ENCODE measurements at regions not wholly inside any gene's neighbourhood (a gene's known extent, or its start where the extent isn't known, plus 50 kb on each side); places are given as distances from the start of the nearest gene placed in this dataset.

- H3K9me3 ChIP-seq (ENCODE audit: control insufficient read depth in 4 of 4, low read length in 3 of 4), result no peaks in the 10 kb centered on the region
- H3K27ac ChIP-seq (ENCODE audit: low read depth in 1 of 2, low read length in 2 of 2), result no peak overlapping the region
- H3K36me3 ChIP-seq (ENCODE audit: control insufficient read depth in 4 of 4, insufficient read depth in 3 of 4, low read depth in 1 of 4, low read length in 3 of 4), result no peaks in the 10 kb centered on the region
- no peaks in the 10 kb centered on the region for H3K4me1 ChIP-seq (ENCODE audit: control insufficient read depth in 4 of 4, insufficient read depth in 4 of 4, low read length in 3 of 4)
- H3K4me3 ChIP-seq (ENCODE audit: low read depth in 1 of 3, low read length in 3 of 3), result no peak overlapping the region
- no peak overlapping the region for H3K9ac ChIP-seq (ENCODE audit: low read depth in 1 of 2, low read length in 2 of 2)
- WGBS, result 82% methylated on average over 10 of the region's 10 CpGs
- TF ChIP-seq HNF4G (IDR thresholded peaks at IDR 0.05), result no peak
- no peak for TF ChIP-seq SP1 (IDR thresholded peaks at IDR 0.05)
- TF ChIP-seq JUND (IDR thresholded peaks at IDR 0.05), result no peak
- no peak for TF ChIP-seq HNF4A (conservative IDR thresholded peaks at IDR 0.05)
- no peak for TF ChIP-seq FOXA1 (IDR thresholded peaks at IDR 0.05)
- TF ChIP-seq, protein P1, sequence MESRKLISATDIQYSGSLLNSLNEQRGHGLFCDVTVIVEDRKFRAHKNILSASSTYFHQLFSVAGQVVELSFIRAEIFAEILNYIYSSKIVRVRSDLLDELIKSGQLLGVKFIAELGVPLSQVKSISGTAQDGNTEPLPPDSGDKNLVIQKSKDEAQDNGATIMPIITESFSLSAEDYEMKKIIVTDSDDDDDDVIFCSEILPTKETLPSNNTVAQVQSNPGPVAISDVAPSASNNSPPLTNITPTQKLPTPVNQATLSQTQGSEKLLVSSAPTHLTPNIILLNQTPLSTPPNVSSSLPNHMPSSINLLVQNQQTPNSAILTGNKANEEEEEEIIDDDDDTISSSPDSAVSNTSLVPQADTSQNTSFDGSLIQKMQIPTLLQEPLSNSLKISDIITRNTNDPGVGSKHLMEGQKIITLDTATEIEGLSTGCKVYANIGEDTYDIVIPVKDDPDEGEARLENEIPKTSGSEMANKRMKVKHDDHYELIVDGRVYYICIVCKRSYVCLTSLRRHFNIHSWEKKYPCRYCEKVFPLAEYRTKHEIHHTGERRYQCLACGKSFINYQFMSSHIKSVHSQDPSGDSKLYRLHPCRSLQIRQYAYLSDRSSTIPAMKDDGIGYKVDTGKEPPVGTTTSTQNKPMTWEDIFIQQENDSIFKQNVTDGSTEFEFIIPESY (IDR thresholded peaks at IDR 0.05), result no peak
- no peak for DNase-seq (ENCODE audit: low spot score)
- no peaks in the 10 kb centered on the region for H3K27me3 ChIP-seq (ENCODE audit: control insufficient read depth in 4 of 4, insufficient read depth in 4 of 4, low read length in 3 of 4)
Observed at GRCh38 chr21:38997051-38997842, 186.0 kb downstream of the PSMG1 start.

- H3K4me1 ChIP-seq (ENCODE audit: control insufficient read depth in 4 of 4, insufficient read depth in 4 of 4, low read length in 3 of 4), result no peaks in the 10 kb centered on the region
Observed at GRCh38 chr21:38996355-38996754, 186.9 kb downstream of the PSMG1 start.

DNA sequence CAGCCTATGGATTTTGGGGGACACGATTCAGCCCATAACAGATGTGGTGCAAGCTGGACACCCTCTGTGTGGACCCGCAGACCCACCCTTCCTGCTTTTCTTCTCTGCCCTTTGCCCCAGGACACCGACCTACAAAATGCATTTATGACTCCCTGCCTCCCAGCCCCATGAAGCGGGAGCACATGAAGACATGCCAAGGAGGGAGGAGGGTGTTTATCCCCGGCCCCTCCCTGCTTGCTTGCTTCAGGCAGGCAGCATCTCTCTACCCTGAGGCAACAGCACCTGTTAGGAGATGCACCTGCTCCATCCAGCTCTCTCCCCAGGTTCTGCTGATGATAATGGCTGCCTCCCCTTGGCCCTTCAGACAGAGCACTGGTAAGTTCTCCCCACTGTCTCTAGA, 187.5 kb downstream of the PSMG1 start:
- Histone ChIP-seq H3K36me3 (ENCODE audit: control insufficient read depth in 4 of 4, insufficient read depth in 3 of 4, low read depth in 1 of 4, low read length in 3 of 4) (no peaks in the 10 kb centered on the region), H3K9me3 (ENCODE audit: control insufficient read depth in 4 of 4, low read length in 3 of 4) (no peaks in the 10 kb centered on the region), H3K9ac (ENCODE audit: low read depth in 1 of 2, low read length in 2 of 2) (no peak overlapping the region), H3K4me3 (ENCODE audit: low read depth in 1 of 3, low read length in 3 of 3) (no peak overlapping the region), H3K4me1 (ENCODE audit: control insufficient read depth in 4 of 4, insufficient read depth in 4 of 4, low read length in 3 of 4) (no peaks in the 10 kb centered on the region), H3K27ac (ENCODE audit: low read depth in 1 of 2, low read length in 2 of 2) (no peak overlapping the region), H3K27me3 (ENCODE audit: control insufficient read depth in 4 of 4, insufficient read depth in 4 of 4, low read length in 3 of 4) (no peaks in the 10 kb centered on the region)
- WGBS, result 77% methylated on average over 5 of the region's 5 CpGs
- no peak for DNase-seq (ENCODE audit: low spot score)
- no peak for TF ChIP-seq JUND (IDR thresholded peaks at IDR 0.05)
- TF ChIP-seq, protein P2, sequence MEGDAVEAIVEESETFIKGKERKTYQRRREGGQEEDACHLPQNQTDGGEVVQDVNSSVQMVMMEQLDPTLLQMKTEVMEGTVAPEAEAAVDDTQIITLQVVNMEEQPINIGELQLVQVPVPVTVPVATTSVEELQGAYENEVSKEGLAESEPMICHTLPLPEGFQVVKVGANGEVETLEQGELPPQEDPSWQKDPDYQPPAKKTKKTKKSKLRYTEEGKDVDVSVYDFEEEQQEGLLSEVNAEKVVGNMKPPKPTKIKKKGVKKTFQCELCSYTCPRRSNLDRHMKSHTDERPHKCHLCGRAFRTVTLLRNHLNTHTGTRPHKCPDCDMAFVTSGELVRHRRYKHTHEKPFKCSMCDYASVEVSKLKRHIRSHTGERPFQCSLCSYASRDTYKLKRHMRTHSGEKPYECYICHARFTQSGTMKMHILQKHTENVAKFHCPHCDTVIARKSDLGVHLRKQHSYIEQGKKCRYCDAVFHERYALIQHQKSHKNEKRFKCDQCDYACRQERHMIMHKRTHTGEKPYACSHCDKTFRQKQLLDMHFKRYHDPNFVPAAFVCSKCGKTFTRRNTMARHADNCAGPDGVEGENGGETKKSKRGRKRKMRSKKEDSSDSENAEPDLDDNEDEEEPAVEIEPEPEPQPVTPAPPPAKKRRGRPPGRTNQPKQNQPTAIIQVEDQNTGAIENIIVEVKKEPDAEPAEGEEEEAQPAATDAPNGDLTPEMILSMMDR (IDR thresholded peaks at IDR 0.05; ENCODE audit: low read depth, low read length, missing input control), result no peak
- TF ChIP-seq RXRA (IDR thresholded peaks at IDR 0.05), result no peak
- no peak for TF ChIP-seq RAD21 (IDR thresholded peaks at IDR 0.05)
- TF ChIP-seq, protein P3, sequence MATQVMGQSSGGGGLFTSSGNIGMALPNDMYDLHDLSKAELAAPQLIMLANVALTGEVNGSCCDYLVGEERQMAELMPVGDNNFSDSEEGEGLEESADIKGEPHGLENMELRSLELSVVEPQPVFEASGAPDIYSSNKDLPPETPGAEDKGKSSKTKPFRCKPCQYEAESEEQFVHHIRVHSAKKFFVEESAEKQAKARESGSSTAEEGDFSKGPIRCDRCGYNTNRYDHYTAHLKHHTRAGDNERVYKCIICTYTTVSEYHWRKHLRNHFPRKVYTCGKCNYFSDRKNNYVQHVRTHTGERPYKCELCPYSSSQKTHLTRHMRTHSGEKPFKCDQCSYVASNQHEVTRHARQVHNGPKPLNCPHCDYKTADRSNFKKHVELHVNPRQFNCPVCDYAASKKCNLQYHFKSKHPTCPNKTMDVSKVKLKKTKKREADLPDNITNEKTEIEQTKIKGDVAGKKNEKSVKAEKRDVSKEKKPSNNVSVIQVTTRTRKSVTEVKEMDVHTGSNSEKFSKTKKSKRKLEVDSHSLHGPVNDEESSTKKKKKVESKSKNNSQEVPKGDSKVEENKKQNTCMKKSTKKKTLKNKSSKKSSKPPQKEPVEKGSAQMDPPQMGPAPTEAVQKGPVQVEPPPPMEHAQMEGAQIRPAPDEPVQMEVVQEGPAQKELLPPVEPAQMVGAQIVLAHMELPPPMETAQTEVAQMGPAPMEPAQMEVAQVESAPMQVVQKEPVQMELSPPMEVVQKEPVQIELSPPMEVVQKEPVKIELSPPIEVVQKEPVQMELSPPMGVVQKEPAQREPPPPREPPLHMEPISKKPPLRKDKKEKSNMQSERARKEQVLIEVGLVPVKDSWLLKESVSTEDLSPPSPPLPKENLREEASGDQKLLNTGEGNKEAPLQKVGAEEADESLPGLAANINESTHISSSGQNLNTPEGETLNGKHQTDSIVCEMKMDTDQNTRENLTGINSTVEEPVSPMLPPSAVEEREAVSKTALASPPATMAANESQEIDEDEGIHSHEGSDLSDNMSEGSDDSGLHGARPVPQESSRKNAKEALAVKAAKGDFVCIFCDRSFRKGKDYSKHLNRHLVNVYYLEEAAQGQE (IDR thresholded peaks at IDR 0.05), result no peak
- no peak for TF ChIP-seq GABPA (IDR thresholded peaks at IDR 0.05 in 1 of 2, conservative IDR thresholded peaks at IDR 0.05 in 1 of 2)
- no peak for TF ChIP-seq SP1 (IDR thresholded peaks at IDR 0.05)
- TF ChIP-seq HNF4A (conservative IDR thresholded peaks at IDR 0.05), result no peak
- TF ChIP-seq, protein P1 (IDR thresholded peaks at IDR 0.05), result no peak
- TF ChIP-seq HNF4G (IDR thresholded peaks at IDR 0.05), result no peak

More at GRCh38 chr21:38996355-38996754, 186.9 kb downstream of the PSMG1 start:
- no peaks in the 10 kb centered on the region for H3K9me3 ChIP-seq (ENCODE audit: control insufficient read depth in 4 of 4, low read length in 3 of 4)
- H3K27ac ChIP-seq (ENCODE audit: low read depth in 1 of 2, low read length in 2 of 2), result no peak overlapping the region
- TF ChIP-seq EGR1 (IDR thresholded peaks at IDR 0.05; ENCODE audit: low read depth in 2 of 2) (no peak), JUND (IDR thresholded peaks at IDR 0.05) (no peak)
- no peak overlapping the region for H3K9ac ChIP-seq (ENCODE audit: low read depth in 1 of 2, low read length in 2 of 2)
- no peak overlapping the region for H3K4me3 ChIP-seq (ENCODE audit: low read depth in 1 of 3, low read length in 3 of 3)
- no peaks in the 10 kb centered on the region for H3K27me3 ChIP-seq (ENCODE audit: control insufficient read depth in 4 of 4, insufficient read depth in 4 of 4, low read length in 3 of 4)
- 92% methylated on average over 2 of the region's 2 CpGs for WGBS
- H3K36me3 ChIP-seq (ENCODE audit: control insufficient read depth in 4 of 4, insufficient read depth in 3 of 4, low read depth in 1 of 4, low read length in 3 of 4), result no peaks in the 10 kb centered on the region
- DNase-seq (ENCODE audit: low spot score), result no peak
